Transverse colon (tissue), 4 donors: ENCODE measurements at regions not wholly inside any gene's neighbourhood (a gene's known extent, or its start where the extent isn't known, plus 50 kb on each side); places are given as distances from the start of the nearest gene placed in this dataset.

ENCODE experiments used
- DNase-seq: peaks from one replicate; pipeline ENCODE4 v3.0.0-alpha.2; 2019
- H3K27ac ChIP-seq, 4 donors: fragments of 200-600 bp; sonication (generic); 2 replicates each; pipeline ENCODE4 v1.5.1; 2016 to 2018; ENCODE audit warnings: inconsistent platforms in 4 of 4
- H3K27me3 ChIP-seq: fragments of 200-600 bp; sonication (generic); 2 replicates; pipeline ENCODE4 v1.5.1; 2017; ENCODE audit warnings: inconsistent platforms
- H3K36me3 ChIP-seq, 4 donors: fragments of 200-600 bp; sonication (generic); 2 replicates each; pipeline ENCODE4 v1.5.1; 2017 to 2019; ENCODE audit warnings: inconsistent platforms in 4 of 4
- H3K4me1 ChIP-seq, 4 donors: fragments of 200-600 bp; sonication (generic); 2 replicates each; pipeline ENCODE4 v1.5.1; 2017 to 2020; ENCODE audit warnings: inconsistent platforms in 4 of 4
- H3K4me3 ChIP-seq, 4 donors: fragments of 200-600 bp; sonication (generic); 1 replicate in 1 of 4; 2 replicates in 3 of 4; pipeline versions ENCODE4 v1.5.1 to v1.6.1; 2017 to 2019; ENCODE audit warnings: inconsistent platforms in 4 of 4
- H3K9me3 ChIP-seq, 2 donors: fragments of 200-600 bp; sonication (generic); 2 replicates each; pipeline ENCODE4 v1.5.1; 2017 to 2019; ENCODE audit warnings: inconsistent platforms in 2 of 2
- CTCF ChIP-seq, 5 experiments: fragments of 200-600 bp in 3 of 5; fragments of 450-650 bp in 2 of 5; sonication (generic) in 3 of 5; IDR thresholded peaks; 1 replicate in 2 of 5; 2 replicates in 3 of 5; pipeline ENCODE4 v1.5.1; 2016 to 2017; ENCODE audit warnings: antibody characterized with exemption in 5 of 5, inconsistent platforms in 3 of 5, mild to moderate bottlenecking in 2 of 5, moderate library complexity in 1 of 5
- EP300 ChIP-seq: sonication (generic); formaldehyde crosslinking; IDR thresholded peaks from one replicate; pipeline ENCODE4 v1.6.1; 2017; ENCODE audit warnings: antibody characterized with exemption, low read depth
- POLR2A ChIP-seq: fragments of 450-650 bp; IDR thresholded peaks from one replicate; pipeline ENCODE4 v1.6.1; 2016; ENCODE audit warnings: antibody characterized with exemption, mild to moderate bottlenecking, moderate library complexity
- POLR2AphosphoS5 ChIP-seq, 3 donors: sonication (generic); formaldehyde crosslinking; IDR thresholded peaks; one replicate each; pipeline ENCODE4 v1.6.1; 2016; ENCODE audit warnings: antibody characterized with exemption in 3 of 3
- WGBS, 2 donors: methylation state at CpG; one replicate each; pipeline ENCODE4 v1.1.5; 2018; ENCODE audit warnings: low coverage in 1 of 2; 5-methylcytosine and 5-hydroxymethylcytosine counted together
- in situ Hi-C, 4 donors: fragments of 200-750 bp; cut with MboI; loops; one replicate each; pipeline versions ENCODE4 v1.15.0 to v1.15.1; 2017; ENCODE audit warnings: low sequenced_read_pairs in 3 of 4, low pct_ligation_motif_present in 1 of 4, low pct_unique_long_range_greater_than_20kb in 1 of 4
- intact Hi-C: fragments of 100-400 bp; cut with DNase I; formaldehyde crosslinking; loops from one replicate; pipeline ENCODE4 v1.15.1; 2023; ENCODE audit warnings: low total_unique reads

GRCh38 chr7:46569133-46569465 is 648.0 kb upstream of the IGFBP3 start:
- TF ChIP-seq POLR2AphosphoS5 (IDR thresholded peaks at IDR 0.05) = no peak
- no peak for TF ChIP-seq CTCF (IDR thresholded peaks at IDR 0.05)
- TF ChIP-seq EP300 = no peak
- TF ChIP-seq POLR2A = no peak
- DNase-seq = no peak
- Histone ChIP-seq H3K9me3 (no peaks in the 10 kb centered on the region), H3K36me3 (no peaks in the 10 kb centered on the region), H3K27ac (no peak overlapping the region), H3K27me3 (no peaks in the 10 kb centered on the region), H3K4me3 (no peak overlapping the region), H3K4me1 (peaks cover 0 to 7% (median 2%) of the 10 kb centered on the region in 4 donors)
- intact Hi-C loops (no loop called here), in situ Hi-C loops (no loop called here)
- 77% methylated on average over 2 of the region's 2 CpGs; no CpG with 5 or more reads in 1 of the 2 donors for WGBS, 2 donors

- no peak overlapping the region for H3K4me3 ChIP-seq
- H3K36me3 ChIP-seq = no peaks in the 10 kb centered on the region
- DNase-seq = peak; percentile 48
- no peaks in the 10 kb centered on the region for H3K27me3 ChIP-seq
- no peaks in the 10 kb centered on the region for H3K9me3 ChIP-seq
- in situ Hi-C loops = no loop called here
- peak overlapping the region in 1 of 4 donors; percentile 7 for H3K27ac ChIP-seq
- intact Hi-C loops = no loop called here
- 80% methylated on average over 11 of the region's 11 CpGs; no CpG with 5 or more reads in 1 of the 2 donors for whole genome bisulfite sequencing, 2 donors
- H3K4me1 ChIP-seq = peaks cover 0 to 7% (median 2%) of the 10 kb centered on the region in 4 donors
- TF ChIP-seq POLR2AphosphoS5 (IDR thresholded peaks at IDR 0.05) = no peak
- no peak for TF ChIP-seq CTCF (IDR thresholded peaks at IDR 0.05)
- TF ChIP-seq EP300 = no peak
- TF ChIP-seq POLR2A = no peak
Measured at GRCh38 chr7:46568420-46569132, 647.5 kb upstream of the IGFBP3 start.

- Histone ChIP-seq H3K27ac (peak overlapping the region in 1 of 4 donors; percentile 7), H3K9me3 (peaks cover 0 to 2% of the 10 kb centered on the region in 2 donors), H3K4me3 (no peak overlapping the region), H3K4me1 (peaks cover 0 to 7% (median 2%) of the 10 kb centered on the region in 4 donors), H3K27me3 (no peaks in the 10 kb centered on the region), H3K36me3 (no peaks in the 10 kb centered on the region)
- no peak for TF ChIP-seq CTCF (IDR thresholded peaks at IDR 0.05)
- TF ChIP-seq EP300 = no peak
- no peak for TF ChIP-seq POLR2AphosphoS5 (IDR thresholded peaks at IDR 0.05)
- TF ChIP-seq POLR2A = no peak
- no peak for DNase-seq
- WGBS, 2 donors = 60 to 84% methylated on average over 3 to 6 of the region's 6 CpGs
- in situ Hi-C loops (no loop called here), intact Hi-C loops (no loop called here)
Measured at GRCh38 chr7:46567858-46568257, 646.8 kb upstream of the IGFBP3 start.

GRCh38 chr7:46566097-46566774 is 645.2 kb upstream of the IGFBP3 start:
- in situ Hi-C loops (no loop called here), intact Hi-C loops (no loop called here)
- Histone ChIP-seq H3K36me3 (no peaks in the 10 kb centered on the region), H3K4me1 (peaks cover 0 to 7% (median 2%) of the 10 kb centered on the region in 4 donors), H3K4me3 (no peak overlapping the region), H3K9me3 (peaks cover 0 to 3% of the 10 kb centered on the region in 2 donors), H3K27ac (no peak overlapping the region), H3K27me3 (no peaks in the 10 kb centered on the region)
- 70 to 78% methylated on average over 4 of the region's 4 CpGs for WGBS, 2 donors
- no peak for TF ChIP-seq POLR2A
- no peak for TF ChIP-seq EP300
- TF ChIP-seq POLR2AphosphoS5 (IDR thresholded peaks at IDR 0.05) = no peak
- no peak for DNase-seq
